GM10248 (cell line): ENCODE measurements at regions not wholly inside any gene's neighbourhood (a gene's known extent, or its start where the extent isn't known, plus 50 kb on each side); places are given as distances from the start of the nearest gene placed in this dataset.

Experiments used
- CTCF ChIA-PET: fragments of 300-600 bp; sonication (Branson Sonifier 250); formaldehyde crosslinking; extraction: SDS; loops from one replicate; lab custom pipeline; 2021; ENCODE audit warnings: antibody characterized with exemption; lab: Yijun Ruan, JAX
- POLR2A ChIA-PET: fragments of 350-650 bp; sonication (Branson Sonifier 250); formaldehyde crosslinking; extraction: SDS; loops from one replicate; lab custom pipeline; 2020; ENCODE audit warnings: antibody characterized with exemption; lab: Yijun Ruan, JAX
- DNase-seq: peaks from one replicate; pipeline ENCODE4 v3.0.0; 2012; ENCODE audit errors: extremely low spot score
- TF ChIP-seq, protein P1 (sequence below): IDR thresholded peaks from 2 replicates; pipeline ENCODE4 v1.5.1; 2012; ENCODE audit warnings: mild to moderate bottlenecking, low read depth; ENCODE audit errors: extremely low read depth, missing control alignments, control extremely low read depth

DNA sequence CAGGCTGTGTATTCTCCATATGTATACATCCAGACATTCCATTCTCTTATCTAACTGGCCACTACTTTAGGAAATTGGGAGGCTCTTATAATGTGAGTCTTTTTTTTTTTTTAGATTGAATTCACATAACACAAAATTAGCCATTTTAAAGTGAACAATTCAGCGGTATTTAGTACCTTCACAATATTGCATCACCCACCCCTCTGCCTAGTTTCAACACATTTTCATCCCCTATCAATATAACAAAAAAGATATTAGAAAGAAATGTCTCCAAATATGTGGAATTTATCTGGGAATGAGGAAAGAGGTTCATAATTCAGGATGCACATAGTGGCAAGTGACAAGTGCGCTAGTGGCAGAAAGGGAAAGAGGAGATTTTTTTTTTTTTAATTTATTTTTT is 228.5 kb downstream of the ICE1 start:
- no peak for DNase-seq
- CTCF ChIA-PET: no interaction called here
- TF ChIP-seq, protein P1, sequence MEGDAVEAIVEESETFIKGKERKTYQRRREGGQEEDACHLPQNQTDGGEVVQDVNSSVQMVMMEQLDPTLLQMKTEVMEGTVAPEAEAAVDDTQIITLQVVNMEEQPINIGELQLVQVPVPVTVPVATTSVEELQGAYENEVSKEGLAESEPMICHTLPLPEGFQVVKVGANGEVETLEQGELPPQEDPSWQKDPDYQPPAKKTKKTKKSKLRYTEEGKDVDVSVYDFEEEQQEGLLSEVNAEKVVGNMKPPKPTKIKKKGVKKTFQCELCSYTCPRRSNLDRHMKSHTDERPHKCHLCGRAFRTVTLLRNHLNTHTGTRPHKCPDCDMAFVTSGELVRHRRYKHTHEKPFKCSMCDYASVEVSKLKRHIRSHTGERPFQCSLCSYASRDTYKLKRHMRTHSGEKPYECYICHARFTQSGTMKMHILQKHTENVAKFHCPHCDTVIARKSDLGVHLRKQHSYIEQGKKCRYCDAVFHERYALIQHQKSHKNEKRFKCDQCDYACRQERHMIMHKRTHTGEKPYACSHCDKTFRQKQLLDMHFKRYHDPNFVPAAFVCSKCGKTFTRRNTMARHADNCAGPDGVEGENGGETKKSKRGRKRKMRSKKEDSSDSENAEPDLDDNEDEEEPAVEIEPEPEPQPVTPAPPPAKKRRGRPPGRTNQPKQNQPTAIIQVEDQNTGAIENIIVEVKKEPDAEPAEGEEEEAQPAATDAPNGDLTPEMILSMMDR: no peak
- POLR2A ChIA-PET: no interaction called here

DNA sequence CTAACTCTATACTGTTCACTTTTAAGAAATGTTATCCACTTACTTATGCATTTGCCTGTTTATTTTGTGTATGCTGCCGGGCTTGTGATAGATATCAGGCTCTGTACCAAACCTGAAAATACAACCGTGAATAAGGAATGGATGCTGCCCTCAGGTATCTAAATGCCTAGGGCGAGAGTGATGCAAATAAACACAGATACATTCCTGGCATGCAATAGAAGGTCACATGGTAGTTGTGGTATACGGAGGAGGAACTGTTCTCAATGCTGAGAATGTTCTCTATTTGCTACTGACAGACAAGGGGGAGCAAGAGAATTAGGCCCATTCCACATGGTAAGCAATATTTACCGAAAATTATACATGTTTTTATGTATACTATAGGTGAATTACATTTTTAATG is 227.8 kb downstream of the ICE1 start:
- DNase-seq: no peak
- ChIA-PET CTCF (no interaction called here), POLR2A (no interaction called here)
- TF ChIP-seq, protein P1: no peak

DNA sequence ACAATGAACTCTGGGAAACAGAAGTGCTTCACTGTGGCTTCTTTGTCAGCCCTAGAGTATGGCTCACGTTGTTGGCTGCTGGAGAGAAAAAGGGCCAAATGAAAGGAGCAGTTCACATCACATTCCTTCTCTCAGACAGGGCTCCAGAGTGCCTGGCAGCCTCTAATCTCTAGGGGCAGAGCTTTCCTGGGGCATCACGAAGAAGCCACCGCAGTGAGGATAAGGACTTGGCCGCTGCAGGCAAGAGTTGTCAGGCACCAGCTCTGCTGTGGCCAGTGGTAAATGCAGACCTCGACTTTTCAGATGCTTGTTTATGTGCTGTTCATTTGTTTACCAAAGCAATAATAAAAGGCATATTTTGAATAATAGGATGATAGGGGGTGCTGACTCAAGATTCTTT is 227.2 kb downstream of the ICE1 start:
- no peak for DNase-seq
- TF ChIP-seq, protein P1: no peak
- POLR2A ChIA-PET: no interaction called here
- CTCF ChIA-PET: no interaction called here

DNA sequence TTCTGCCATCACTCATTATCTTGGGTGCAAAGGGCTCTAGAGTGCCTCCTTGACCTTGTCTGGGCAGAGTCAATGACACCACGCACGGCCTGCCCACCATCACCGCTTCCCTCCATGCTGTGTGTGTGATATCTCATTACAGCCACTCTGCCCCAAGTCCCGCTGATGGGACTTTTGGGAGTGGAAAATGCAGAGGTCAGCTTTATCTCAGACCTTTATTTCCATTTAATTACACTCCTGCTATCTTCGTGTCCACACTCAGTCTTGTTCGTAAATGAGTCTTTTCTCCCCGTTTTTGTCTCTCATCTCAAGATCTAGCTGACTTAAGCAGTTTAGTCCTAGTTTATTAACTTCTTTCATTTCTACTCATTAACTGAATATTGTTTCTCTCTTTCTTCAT is 226.2 kb downstream of the ICE1 start:
- CTCF ChIA-PET: no interaction called here
- no peak for DNase-seq
- POLR2A ChIA-PET: no interaction called here
- TF ChIP-seq, protein P1: no peak

DNA sequence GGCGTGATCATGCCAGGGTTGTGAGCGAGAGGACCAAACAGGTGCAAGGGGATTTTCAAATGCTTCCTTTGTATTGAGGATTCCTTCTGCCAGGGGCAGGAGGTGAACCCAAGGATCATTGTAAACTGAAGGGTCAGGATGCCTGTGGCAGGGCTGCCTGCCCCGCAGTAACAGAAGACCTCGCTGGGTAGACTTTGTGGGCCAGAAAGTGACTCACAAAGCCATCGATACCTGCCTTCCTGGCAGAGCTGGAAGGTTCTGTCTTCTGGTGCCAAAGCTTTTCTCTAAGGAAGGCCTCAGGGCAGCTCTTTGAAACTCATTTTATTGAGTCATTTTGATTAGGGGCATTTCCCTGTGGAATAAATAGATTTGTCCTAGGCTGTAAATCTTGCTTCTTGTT is 223.4 kb downstream of the ICE1 start:
- TF ChIP-seq, protein P1: no peak
- ChIA-PET POLR2A (no interaction called here), CTCF (no interaction called here)

DNA sequence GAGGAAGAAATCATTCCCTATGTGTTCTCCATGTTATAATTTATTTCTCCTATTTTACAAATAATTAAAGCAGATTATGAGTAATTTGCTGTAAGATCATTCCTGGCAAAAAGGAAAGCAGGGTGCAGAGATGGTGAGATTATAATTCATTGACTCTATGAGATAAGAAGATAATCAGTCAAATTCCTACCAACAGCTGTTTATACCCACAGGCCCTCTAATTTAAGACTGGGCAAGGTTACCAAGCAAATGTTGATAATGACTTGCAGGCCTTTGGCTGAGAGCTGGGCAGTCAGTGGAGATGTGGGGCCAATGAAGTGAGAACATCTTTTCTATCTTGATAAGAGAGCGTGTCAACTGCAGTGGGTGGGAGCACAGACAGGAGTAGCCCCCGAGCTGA is 222.7 kb downstream of the ICE1 start:
- TF ChIP-seq, protein P1: no peak
- ChIA-PET CTCF (no interaction called here), POLR2A (no interaction called here)
- no peak for DNase-seq

More for the DNA sequence above, 223.4 kb downstream of the ICE1 start:
- DNase-seq: no peak

DNA sequence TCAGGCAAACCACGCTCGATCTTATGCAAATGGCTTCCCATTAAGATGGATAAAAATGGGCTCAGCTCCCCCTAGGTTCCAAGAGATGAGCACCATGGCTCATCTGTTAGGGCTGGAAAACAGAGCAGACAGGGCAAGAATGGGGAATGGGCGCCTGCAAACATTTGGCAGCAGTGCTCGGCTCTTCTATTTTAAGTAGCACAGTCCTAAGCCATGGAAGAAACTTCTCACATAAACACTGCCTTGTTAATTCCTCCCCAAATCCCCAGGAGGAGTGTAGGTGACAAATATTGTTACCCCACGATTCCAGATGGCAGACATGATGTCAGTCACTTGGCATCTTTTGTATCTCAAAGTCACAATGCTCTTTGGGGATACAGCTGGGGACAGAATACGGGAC is 221.8 kb downstream of the ICE1 start:
- CTCF ChIA-PET: no interaction called here
- POLR2A ChIA-PET: no interaction called here
- TF ChIP-seq, protein P1: no peak

More for the DNA sequence above, 221.8 kb downstream of the ICE1 start:
- no peak for DNase-seq
